ENCODE measurements at regions not wholly inside any gene's neighbourhood (a gene's known extent, or its start where the extent isn't known, plus 50 kb on each side); places are given as distances from the start of the nearest gene placed in this dataset.

DNA sequence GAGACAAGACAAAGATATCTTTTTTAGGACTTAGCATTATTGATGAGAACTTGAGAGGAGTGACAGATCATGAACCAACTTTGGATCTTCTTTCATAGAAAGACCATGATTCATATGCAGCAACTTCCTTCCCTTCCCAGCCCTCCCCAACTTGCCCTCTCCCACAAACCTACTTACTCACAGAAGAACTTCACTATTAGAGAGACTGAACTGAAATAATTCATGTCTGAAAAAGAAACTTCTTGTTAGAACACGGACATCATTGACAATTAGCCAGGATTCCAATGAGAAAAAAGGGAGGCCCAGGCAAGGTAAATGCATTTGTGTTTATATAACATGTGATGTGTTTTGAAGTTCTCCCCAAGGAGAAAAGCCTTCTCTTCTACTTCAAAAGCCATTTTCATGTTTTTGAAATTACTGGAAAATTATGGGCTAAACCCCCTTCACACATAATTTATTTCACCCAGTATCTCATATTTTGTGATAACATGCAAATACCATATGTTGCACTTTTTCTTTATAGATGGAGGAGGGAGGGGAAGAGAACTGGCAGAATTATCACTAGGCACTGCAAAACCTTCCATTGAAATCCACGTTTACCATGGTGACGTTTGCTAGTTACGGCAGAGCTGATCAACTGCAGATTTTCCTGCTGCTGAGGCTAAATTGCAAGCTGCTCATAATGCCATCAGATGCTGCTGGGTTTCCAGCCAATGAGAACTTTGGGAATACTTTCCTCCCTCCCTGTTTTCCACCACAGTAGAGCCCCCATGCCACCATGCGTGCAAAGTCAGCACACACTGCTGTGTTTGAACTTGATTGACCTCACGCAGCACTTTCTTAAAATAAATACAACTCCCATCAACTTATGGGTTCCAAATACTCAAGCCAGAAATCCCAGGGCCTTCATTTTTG lies 294.7 kb downstream of the MEIS1 start:
- TF ChIP-seq, protein P1, sequence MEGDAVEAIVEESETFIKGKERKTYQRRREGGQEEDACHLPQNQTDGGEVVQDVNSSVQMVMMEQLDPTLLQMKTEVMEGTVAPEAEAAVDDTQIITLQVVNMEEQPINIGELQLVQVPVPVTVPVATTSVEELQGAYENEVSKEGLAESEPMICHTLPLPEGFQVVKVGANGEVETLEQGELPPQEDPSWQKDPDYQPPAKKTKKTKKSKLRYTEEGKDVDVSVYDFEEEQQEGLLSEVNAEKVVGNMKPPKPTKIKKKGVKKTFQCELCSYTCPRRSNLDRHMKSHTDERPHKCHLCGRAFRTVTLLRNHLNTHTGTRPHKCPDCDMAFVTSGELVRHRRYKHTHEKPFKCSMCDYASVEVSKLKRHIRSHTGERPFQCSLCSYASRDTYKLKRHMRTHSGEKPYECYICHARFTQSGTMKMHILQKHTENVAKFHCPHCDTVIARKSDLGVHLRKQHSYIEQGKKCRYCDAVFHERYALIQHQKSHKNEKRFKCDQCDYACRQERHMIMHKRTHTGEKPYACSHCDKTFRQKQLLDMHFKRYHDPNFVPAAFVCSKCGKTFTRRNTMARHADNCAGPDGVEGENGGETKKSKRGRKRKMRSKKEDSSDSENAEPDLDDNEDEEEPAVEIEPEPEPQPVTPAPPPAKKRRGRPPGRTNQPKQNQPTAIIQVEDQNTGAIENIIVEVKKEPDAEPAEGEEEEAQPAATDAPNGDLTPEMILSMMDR (IDR thresholded peaks at IDR 0.05; ENCODE audit: low read depth, low read length, poor library complexity, severe bottlenecking): no peak
- TF ChIP-seq EZH2phosphoT487 (IDR thresholded peaks at IDR 0.05; ENCODE audit: borderline replicate concordance, low read length): no peak

DNA sequence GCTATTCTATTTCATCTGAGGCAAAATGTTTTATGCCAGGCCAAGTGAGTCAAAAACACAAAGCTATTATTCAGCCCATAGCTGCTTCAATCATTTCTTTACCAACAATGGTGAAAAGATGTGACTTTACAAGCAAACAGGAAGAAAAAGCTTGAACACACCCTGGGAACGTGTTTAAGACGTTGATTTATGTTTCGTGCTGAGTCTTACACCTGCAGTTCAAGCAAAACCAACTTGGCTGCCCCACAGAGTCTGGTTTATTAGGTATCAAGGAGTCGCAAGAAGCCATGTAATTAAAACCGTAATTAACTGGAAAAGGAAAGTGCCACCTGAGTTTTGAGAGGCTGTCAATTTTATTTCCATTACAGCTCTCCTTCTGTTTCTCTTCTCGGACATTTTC lies 295.5 kb downstream of the MEIS1 start:
- no peak for TF ChIP-seq EZH2phosphoT487 (IDR thresholded peaks at IDR 0.05; ENCODE audit: borderline replicate concordance, low read length)
- TF ChIP-seq, protein P1 (IDR thresholded peaks at IDR 0.05; ENCODE audit: low read depth, low read length, poor library complexity, severe bottlenecking): no peak
- no peaks in the 10 kb centered on the region for H3K9me3 ChIP-seq (ENCODE audit: control insufficient read depth, insufficient read depth, low read length)
- H3K4me3 ChIP-seq (ENCODE audit: low read length): no peak overlapping the region
- H3K4me1 ChIP-seq (ENCODE audit: control insufficient read depth, low read length): no peaks in the 10 kb centered on the region; the same call in 1 of the 2 replicates
- H3K4me2 ChIP-seq (ENCODE audit: low read length): no peak overlapping the region
- no peak overlapping the region for H3K27ac ChIP-seq (ENCODE audit: low read depth, low read length)
- H3K79me2 ChIP-seq (ENCODE audit: control insufficient read depth, low read length): no peaks in the 10 kb centered on the region
- H3K9me2 ChIP-seq (replicated peaks; ENCODE audit: control insufficient read depth, low read length): no peaks in the 10 kb centered on the region
- H3K27me3 ChIP-seq (ENCODE audit: control insufficient read depth, low read length): no peaks in the 10 kb centered on the region
- no peaks in the 10 kb centered on the region for H4K20me1 ChIP-seq (ENCODE audit: control insufficient read depth, insufficient read depth, low read depth, low read length)
- no peaks in the 10 kb centered on the region for H3F3A ChIP-seq (ENCODE audit: control insufficient read depth, insufficient read depth)
- H3K36me3 ChIP-seq (ENCODE audit: control insufficient read depth, low read length): no peaks in the 10 kb centered on the region

More for the DNA sequence above, 294.7 kb downstream of the MEIS1 start:
- Histone ChIP-seq H3K9me3 (ENCODE audit: control insufficient read depth, insufficient read depth, low read length) (no peaks in the 10 kb centered on the region), H3K79me2 (ENCODE audit: control insufficient read depth, low read length) (no peaks in the 10 kb centered on the region), H3K4me1 (ENCODE audit: control insufficient read depth, low read length) (no peaks in the 10 kb centered on the region; the same call in 1 of the 2 replicates), H3K9me2 (replicated peaks; ENCODE audit: control insufficient read depth, low read length) (no peaks in the 10 kb centered on the region), H3K4me2 (ENCODE audit: low read length) (no peak overlapping the region), H4K20me1 (ENCODE audit: control insufficient read depth, insufficient read depth, low read depth, low read length) (no peaks in the 10 kb centered on the region), H3F3A (ENCODE audit: control insufficient read depth, insufficient read depth) (no peaks in the 10 kb centered on the region), H3K27me3 (ENCODE audit: control insufficient read depth, low read length) (no peaks in the 10 kb centered on the region), H3K4me3 (ENCODE audit: low read length) (no peak overlapping the region), H3K36me3 (ENCODE audit: control insufficient read depth, low read length) (no peaks in the 10 kb centered on the region), H3K27ac (ENCODE audit: low read depth, low read length) (no peak overlapping the region)

DNA sequence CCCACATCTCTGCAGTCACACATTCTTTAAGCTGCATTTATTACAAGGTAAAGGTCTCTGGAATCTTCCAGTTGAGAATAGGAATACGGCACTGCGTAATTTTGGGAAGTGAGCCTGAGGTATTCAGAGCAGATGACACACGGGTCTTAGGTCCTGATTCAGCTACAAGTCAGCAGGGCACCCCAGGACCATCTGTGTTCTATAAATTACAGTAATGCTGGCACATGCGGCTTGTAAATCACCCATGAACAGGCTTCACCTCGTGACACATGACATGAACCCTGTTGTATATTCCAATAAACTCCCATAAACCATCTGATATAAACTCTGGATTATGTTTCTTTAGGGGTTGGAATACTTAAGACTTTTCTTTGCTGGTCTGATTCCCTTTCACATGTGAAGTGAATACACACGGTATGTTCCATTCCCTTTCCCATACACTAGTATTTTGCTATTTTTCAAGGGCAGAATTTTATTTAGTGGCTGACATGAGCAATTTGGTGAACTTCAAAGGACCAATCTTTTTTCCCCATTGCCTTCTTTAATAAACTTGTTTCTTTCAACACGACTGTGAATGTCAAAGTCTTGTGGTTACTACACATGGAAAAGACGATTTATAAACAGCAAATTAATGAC lies 298.6 kb downstream of the MEIS1 start:
- H3F3A ChIP-seq (ENCODE audit: control insufficient read depth, insufficient read depth): no peaks in the 10 kb centered on the region
- no peaks in the 10 kb centered on the region for H3K79me2 ChIP-seq (ENCODE audit: control insufficient read depth, low read length)
- H4K20me1 ChIP-seq (ENCODE audit: control insufficient read depth, insufficient read depth, low read depth, low read length): no peaks in the 10 kb centered on the region
- H3K4me3 ChIP-seq (ENCODE audit: low read length): no peak overlapping the region
- H3K9me3 ChIP-seq (ENCODE audit: control insufficient read depth, insufficient read depth, low read length): no peaks in the 10 kb centered on the region
- TF ChIP-seq, protein P1 (IDR thresholded peaks at IDR 0.05; ENCODE audit: low read depth, low read length, poor library complexity, severe bottlenecking): no peak
- no peak for TF ChIP-seq EZH2phosphoT487 (IDR thresholded peaks at IDR 0.05; ENCODE audit: borderline replicate concordance, low read length)
- no peak overlapping the region for H3K4me2 ChIP-seq (ENCODE audit: low read length)
- H3K27me3 ChIP-seq (ENCODE audit: control insufficient read depth, low read length): no peaks in the 10 kb centered on the region
- no peaks in the 10 kb centered on the region for H3K36me3 ChIP-seq (ENCODE audit: control insufficient read depth, low read length)
- H3K27ac ChIP-seq (ENCODE audit: low read depth, low read length): no peak overlapping the region
- H3K9me2 ChIP-seq (replicated peaks; ENCODE audit: control insufficient read depth, low read length): no peaks in the 10 kb centered on the region
- no peaks in the 10 kb centered on the region; the same call in 1 of the 2 replicates for H3K4me1 ChIP-seq (ENCODE audit: control insufficient read depth, low read length)
